H1 (cell line): ENCODE measurements at regions not wholly inside any gene's neighbourhood (a gene's known extent, or its start where the extent isn't known, plus 50 kb on each side); places are given as distances from the start of the nearest gene placed in this dataset.

ENCODE experiments used
- CTCF ChIA-PET: fragments of 300-600 bp; sonication (Branson Sonifier 250); formaldehyde crosslinking; loops from one replicate; lab custom pipeline; 2021; ENCODE audit not compliant: partially characterized antibody; lab: Charles Lee
- POLR2A ChIA-PET: fragments of 300-600 bp; sonication (Branson Sonifier 250); formaldehyde crosslinking; loops from one replicate; lab custom pipeline; 2021; ENCODE audit warnings: inconsistent platforms; ENCODE audit not compliant: partially characterized antibody; lab: Charles Lee
- DNase-seq, 2 experiments: peaks; one replicate each; pipeline versions ENCODE4 v3.0.0 to v3.0.0-alpha.2; 2010 to 2022; ENCODE audit warnings: low spot score in 2 of 2, low read depth in 1 of 2, mixed read lengths in 1 of 2
- FAIRE-seq: peaks from 2 replicates; lab custom pipeline; 2011; peaks lifted over from hg19 to GRCh38; lab: Jason Lieb, UNC
- H2AFZ ChIP-seq: 2 replicates; pipeline ENCODE4 v1.8.1; 2012; ENCODE audit warnings: low read length, inconsistent platforms
- H2AK5ac ChIP-seq: 2 replicates; pipeline ENCODE4 v1.6.1; 2013; ENCODE audit warnings: low read depth, low read length
- H2BK120ac ChIP-seq: replicated peaks from 2 replicates; pipeline ENCODE3; 2013; ENCODE audit warnings: low read depth, low read length, inconsistent platforms
- H2BK12ac ChIP-seq: 2 replicates; pipeline ENCODE4 v1.6.1; 2013; ENCODE audit warnings: low read depth, low read length
- H2BK15ac ChIP-seq: 2 replicates; pipeline ENCODE4 v1.6.1; 2013; ENCODE audit warnings: low read length
- H2BK20ac ChIP-seq: 2 replicates; pipeline ENCODE4 v1.6.1; 2013; ENCODE audit warnings: low read length
- H2BK5ac ChIP-seq: 2 replicates; pipeline ENCODE4 v1.6.1; 2013; ENCODE audit warnings: low read depth, low read length
- H3K14ac ChIP-seq: 2 replicates; pipeline ENCODE4 v1.6.1; 2013; ENCODE audit warnings: inconsistent platforms; ENCODE audit not compliant: insufficient read length
- H3K18ac ChIP-seq: 2 replicates; pipeline ENCODE4 v1.6.1; 2013; ENCODE audit warnings: low read length; ENCODE audit errors: extremely low read depth
- H3K23ac ChIP-seq: 2 replicates; pipeline ENCODE4 v1.6.1; 2013; ENCODE audit warnings: inconsistent platforms; ENCODE audit not compliant: insufficient read length
- H3K23me2 ChIP-seq: 2 replicates; pipeline ENCODE4 v1.6.1; 2013; ENCODE audit warnings: low read depth, low read length
- H3K27ac ChIP-seq: 2 replicates; pipeline ENCODE4 v1.6.1; 2011; ENCODE audit warnings: low read depth, low read length, inconsistent platforms
- H3K27me3 ChIP-seq, 4 experiments: replicated peaks in 1 of 4; 1 replicate in 1 of 4; 2 replicates in 3 of 4; pipeline versions ENCODE4 v1.6.1 to v1.8.1; 2011 to 2013; ENCODE audit warnings: low read length in 3 of 4, mild to moderate bottlenecking in 3 of 4, inconsistent platforms in 2 of 4, mixed read lengths in 2 of 4, moderate library complexity in 1 of 4; ENCODE audit not compliant: control insufficient read depth in 3 of 4, insufficient read depth in 3 of 4; ENCODE audit errors: extremely low read depth in 1 of 4
- H3K36me3 ChIP-seq, 4 experiments: 2 replicates each; pipeline versions ENCODE4 v1.6.1 to v1.8.1; 2011 to 2013; ENCODE audit warnings: mild to moderate bottlenecking in 4 of 4, low read length in 3 of 4, moderate library complexity in 2 of 4, control low read depth in 1 of 4, inconsistent platforms in 1 of 4; ENCODE audit not compliant: insufficient read depth in 4 of 4, control insufficient read depth in 2 of 4
- H3K4ac ChIP-seq: replicated peaks from 2 replicates; pipeline ENCODE3; 2013; ENCODE audit warnings: low read length, low read depth, mixed read lengths, inconsistent platforms; ENCODE audit not compliant: insufficient read length
- H3K4me1 ChIP-seq, 4 experiments: replicated peaks in 1 of 4; 1 replicate in 1 of 4; 2 replicates in 3 of 4; pipeline versions ENCODE4 v1.6.1 to v1.8.1; 2011 to 2013; ENCODE audit warnings: low read length in 3 of 4, inconsistent platforms in 2 of 4, mixed read lengths in 1 of 4; ENCODE audit not compliant: insufficient read depth in 4 of 4, control insufficient read depth in 3 of 4
- H3K4me2 ChIP-seq, 2 experiments: 2 replicates each; pipeline versions ENCODE4 v1.6.1 to v1.8.1; 2011 to 2013; ENCODE audit warnings: low read depth in 2 of 2, low read length in 2 of 2, control low read depth in 1 of 2, inconsistent platforms in 1 of 2, mild to moderate bottlenecking in 1 of 2; ENCODE audit not compliant: insufficient read depth in 1 of 2
- H3K4me3 ChIP-seq, 4 experiments: fragments of 200-600, 300-600 bp in 1 of 4; sonication (generic), shearing (Covaris generic), sonication (Bioruptor Twin) in 1 of 4; 2 replicates each; pipeline versions ENCODE4 v1.5.1 to v1.8.1; 2011 to 2016; ENCODE audit warnings: low read length in 4 of 4, low read depth in 3 of 4, control low read depth in 2 of 4, inconsistent platforms in 2 of 4, mild to moderate bottlenecking in 2 of 4, mixed read lengths in 1 of 4, moderate library complexity in 1 of 4; ENCODE audit not compliant: insufficient read depth in 2 of 4; ENCODE audit errors: extremely low read depth in 1 of 4
- H3K56ac ChIP-seq: replicated peaks from 2 replicates; pipeline ENCODE3; 2013; ENCODE audit warnings: low read depth, mild to moderate bottlenecking, mixed read lengths, low read length, inconsistent platforms; ENCODE audit not compliant: insufficient read length
- H3K79me1 ChIP-seq: 2 replicates; pipeline ENCODE4 v1.6.1; 2013; ENCODE audit warnings: low read depth, low read length, control low read depth
- H3K79me2 ChIP-seq, 2 experiments: 2 replicates each; pipeline versions ENCODE4 v1.6.1 to v1.8.1; 2012 to 2013; ENCODE audit warnings: low read length in 2 of 2, mild to moderate bottlenecking in 2 of 2, inconsistent platforms in 1 of 2; ENCODE audit not compliant: insufficient read depth in 2 of 2, control insufficient read depth in 1 of 2
- H3K9ac ChIP-seq, 4 experiments: replicated peaks in 1 of 4; 1 replicate in 1 of 4; 2 replicates in 3 of 4; pipeline versions ENCODE4 v1.6.1 to v1.8.1; 2011 to 2013; ENCODE audit warnings: low read depth in 3 of 4, low read length in 3 of 4, control low read depth in 2 of 4, mild to moderate bottlenecking in 2 of 4, moderate library complexity in 2 of 4, inconsistent platforms in 1 of 4; ENCODE audit errors: extremely low read depth in 1 of 4
- H3K9me3 ChIP-seq, 2 experiments: 2 replicates each; pipeline versions ENCODE4 v1.6.1 to v1.8.1; 2012 to 2013; ENCODE audit warnings: mild to moderate bottlenecking in 2 of 2, moderate library complexity in 2 of 2, control low read depth in 1 of 2, inconsistent platforms in 1 of 2, low read depth in 1 of 2, low read length in 1 of 2, mixed read lengths in 1 of 2; ENCODE audit not compliant: insufficient read depth in 2 of 2
- H4K20me1 ChIP-seq, 2 experiments: replicated peaks in 1 of 2; 2 replicates each; pipeline versions ENCODE3 to v1.8.1; 2011 to 2013; ENCODE audit warnings: inconsistent platforms in 2 of 2, low read length in 2 of 2, mild to moderate bottlenecking in 1 of 2; ENCODE audit not compliant: insufficient read depth in 2 of 2, control insufficient read depth in 1 of 2
- H4K5ac ChIP-seq: 2 replicates; pipeline ENCODE4 v1.6.1; 2013; ENCODE audit warnings: low read length, low read depth, mixed read lengths, inconsistent platforms; ENCODE audit not compliant: insufficient read length
- H4K8ac ChIP-seq: 2 replicates; pipeline ENCODE4 v1.8.0; 2013; ENCODE audit warnings: mild to moderate bottlenecking, moderate library complexity, low read length, inconsistent platforms; ENCODE audit not compliant: insufficient read depth; ENCODE audit errors: extremely low read depth
- H4K91ac ChIP-seq: replicated peaks from 2 replicates; pipeline ENCODE3; 2013; ENCODE audit warnings: low read length, mixed read lengths, inconsistent platforms; ENCODE audit not compliant: insufficient read length
- ATF2 ChIP-seq: IDR thresholded peaks from 2 replicates; pipeline ENCODE4 v1.6.1; 2012; ENCODE audit warnings: low read length, inconsistent platforms
- BCL11A ChIP-seq, 2 experiments: IDR thresholded peaks; one replicate each; pipeline ENCODE4 v1.6.1; 2011; ENCODE audit warnings: low read depth in 2 of 2, low read length in 2 of 2, mild to moderate bottlenecking in 2 of 2
- EP300 ChIP-seq, 2 experiments: IDR thresholded peaks; 1 replicate in 1 of 2; 2 replicates in 1 of 2; pipeline ENCODE4 v1.6.1; 2011 to 2012; ENCODE audit warnings: low read depth in 2 of 2, low read length in 2 of 2, mild to moderate bottlenecking in 2 of 2, borderline replicate concordance in 1 of 2, inconsistent platforms in 1 of 2, moderate library complexity in 1 of 2
- HDAC6 ChIP-seq: IDR thresholded peaks from one replicate; pipeline ENCODE4 v1.7.1; 2012; ENCODE audit warnings: low read depth, mild to moderate bottlenecking, inconsistent platforms, low read length, moderate library complexity
- KDM1A ChIP-seq: fragments of 200-600, 300-600 bp; sonication (generic); IDR thresholded peaks from 2 replicates; pipeline ENCODE4 v1.7.1; 2016; ENCODE audit warnings: mild to moderate bottlenecking, low read length, borderline replicate concordance
- NRF1 ChIP-seq: IDR thresholded peaks from 2 replicates; pipeline ENCODE4 v1.6.1; 2011; ENCODE audit warnings: mild to moderate bottlenecking, low read depth, low read length, improper control_type of control experiment
- RXRA ChIP-seq: IDR thresholded peaks from 2 replicates; pipeline ENCODE4 v1.6.1; 2011; ENCODE audit warnings: low read depth, mild to moderate bottlenecking, low read length, moderate library complexity; ENCODE audit not compliant: insufficient read depth
- TAF7 ChIP-seq: optimal IDR thresholded peaks from 2 replicates; pipeline ENCODE3; 2011; ENCODE audit warnings: low read depth, mild to moderate bottlenecking, inconsistent platforms, low read length, moderate library complexity, borderline replicate concordance
- TCF12 ChIP-seq: IDR thresholded peaks from 2 replicates; pipeline ENCODE4 v1.6.1; 2011; ENCODE audit warnings: low read depth, mild to moderate bottlenecking, low read length
- WGBS, 2 experiments: shearing (Covaris generic) in 1 of 2; methylation state at CpG; one replicate each; pipeline versions ENCODE4 v1.1.6 to v1.1.7; 2013 to 2015; ENCODE audit warnings: low lambda C conversion rate in 2 of 2, mixed read lengths in 2 of 2, inconsistent platforms in 1 of 2, low coverage in 1 of 2, missing lambda C conversion rate in 1 of 2; ENCODE audit not compliant: insufficient replicate concordance in 2 of 2, insufficient coverage in 1 of 2, insufficient read length in 1 of 2; ENCODE audit errors: extremely low coverage in 1 of 2, missing lambda C conversion rate in 1 of 2; 5-methylcytosine and 5-hydroxymethylcytosine counted together

- Histone ChIP-seq H3K4me2 (no peak overlapping the region), H3K14ac (no peak overlapping the region), H3K79me1 (no peaks in the 10 kb centered on the region), H2AK5ac (no peak overlapping the region), H3K36me3 (no peaks in the 10 kb centered on the region), H2BK12ac (no peak overlapping the region), H4K5ac (no peak overlapping the region), H3K18ac (no peak overlapping the region), H4K8ac (no peak overlapping the region), H3K27ac (no peak overlapping the region), H3K27me3 (no peaks in the 10 kb centered on the region; a peak in 1 of 7 replicates), H4K91ac (no peak overlapping the region), H3K9ac (no peak overlapping the region), H2BK120ac (no peak overlapping the region), H2BK15ac (no peak overlapping the region), H3K56ac (no peak overlapping the region), H2BK20ac (no peak overlapping the region), H2BK5ac (no peak overlapping the region), H3K4ac (no peak overlapping the region), H3K79me2 (no peaks in the 10 kb centered on the region), H2AFZ (no peak overlapping the region), H3K9me3 (no peaks in the 10 kb centered on the region), H3K4me1 (no peaks in the 10 kb centered on the region; a peak in 2 of 7 replicates), H3K23ac (no peak overlapping the region), H3K23me2 (no peaks in the 10 kb centered on the region), H3K4me3 (no peak overlapping the region), H4K20me1 (no peaks in the 10 kb centered on the region)
- 88% methylated on average over 4 of the region's 4 CpGs; no CpG with 5 or more reads in 1 of the 2 experiments for WGBS, 2 experiments
- no peak for DNase-seq
- no peak for FAIRE-seq
- ChIA-PET CTCF (interaction anchor here (0.5 to 2.0 kb wide), 10 partner anchors 9 to 263 kb away, joined by 3 to 7 read pairs (median 3); no protein-coding TSS in a partner anchor), POLR2A (no interaction called here)
- TF ChIP-seq TCF12 = no peak
- no peak for TF ChIP-seq KDM1A
- TF ChIP-seq EP300 (IDR thresholded peaks at IDR 0.05; ENCODE audit: borderline replicate concordance in 1 of 2, low read depth in 2 of 2, low read length in 2 of 2) = no peak
- no peak for TF ChIP-seq NRF1
- TF ChIP-seq TAF7 = no peak
- no peak for TF ChIP-seq ATF2
- TF ChIP-seq RXRA = no peak
- no peak for TF ChIP-seq BCL11A (IDR thresholded peaks at IDR 0.05; ENCODE audit: low read depth in 2 of 2, low read length in 2 of 2)
- TF ChIP-seq HDAC6 = no peak
Measured at GRCh38 chr17:34434052-34434451, 71.0 kb upstream of the CCL1 start.
